Stimulated activated CD4-positive, alpha-beta T cell treated with anti-CD3 and anti-CD28 coated beads, Interleukin-1b, Interleukin-23, amount 100 ng/mL, for 48 hours (primary cell): ENCODE measurements at regions not wholly inside any gene's neighbourhood (a gene's known extent, or its start where the extent isn't known, plus 50 kb on each side); places are given as distances from the start of the nearest gene placed in this dataset.
A peak's percentile ranks its signal among the peaks of the same experiment; 100 is the strongest.
"Not testable (repeated sequence)": the region's sequence is repeated elsewhere in the genome, so short reads cannot be mapped to it uniquely, and the experiment has no call there.

Experiments used
- DNase-seq: peaks from one replicate; pipeline ENCODE4 v3.0.0-alpha.2; 2020

DNA sequence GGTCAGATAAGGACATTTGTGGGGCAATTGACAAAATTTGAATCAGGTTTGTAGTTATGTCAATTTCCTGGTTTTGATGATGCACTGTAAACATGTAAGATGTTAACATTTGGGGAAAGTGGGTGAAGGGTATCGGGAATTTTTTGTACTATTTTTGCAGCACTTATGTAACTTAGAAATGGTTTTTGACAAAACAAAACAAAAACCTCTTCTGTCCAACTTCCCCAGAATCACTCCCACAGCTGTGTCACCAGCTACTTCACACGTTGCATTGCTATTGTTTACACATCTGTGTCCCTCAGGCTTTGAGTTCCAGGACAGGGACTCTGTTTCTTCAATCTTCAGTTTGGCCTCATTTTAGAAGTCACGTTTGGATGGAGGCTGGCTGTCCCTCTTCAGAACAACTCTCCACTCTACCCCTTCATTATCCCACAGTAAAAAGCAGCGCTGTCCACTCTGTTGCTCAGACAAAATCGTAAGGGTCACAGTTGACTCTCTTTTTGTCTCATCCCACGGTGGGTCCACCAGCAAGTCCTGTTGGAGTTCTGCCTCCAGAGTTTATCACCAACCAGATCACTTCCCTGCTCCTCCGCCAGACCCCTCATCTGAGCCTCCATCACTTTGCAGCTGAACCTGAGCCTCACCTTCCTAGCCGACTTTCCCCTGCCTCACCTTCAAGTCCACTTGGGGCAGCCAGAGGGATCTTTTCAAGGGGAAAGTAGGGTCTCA lies 63.2 kb downstream of the NENF start:
- no peak for DNase-seq

DNA sequence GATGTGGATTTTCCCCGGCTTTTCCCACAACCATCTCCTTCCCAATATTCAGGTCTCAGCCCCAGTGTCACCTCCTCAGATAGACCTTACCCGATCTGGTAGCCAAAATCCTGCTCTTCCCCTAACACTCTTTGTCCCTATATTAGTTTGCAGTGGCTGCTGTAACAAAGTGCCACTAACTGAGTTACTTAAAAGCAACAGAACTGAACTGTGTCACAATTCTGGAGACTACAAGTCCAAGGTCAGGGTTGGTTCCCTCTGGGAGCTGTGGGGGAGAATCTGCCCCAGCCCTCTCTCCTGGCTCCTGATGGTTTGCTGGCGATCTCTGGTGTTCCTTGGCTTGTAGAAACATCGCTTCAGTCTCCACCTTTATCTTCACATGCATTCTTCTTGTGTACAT lies 64.0 kb downstream of the NENF start:
- no peak for DNase-seq

DNA sequence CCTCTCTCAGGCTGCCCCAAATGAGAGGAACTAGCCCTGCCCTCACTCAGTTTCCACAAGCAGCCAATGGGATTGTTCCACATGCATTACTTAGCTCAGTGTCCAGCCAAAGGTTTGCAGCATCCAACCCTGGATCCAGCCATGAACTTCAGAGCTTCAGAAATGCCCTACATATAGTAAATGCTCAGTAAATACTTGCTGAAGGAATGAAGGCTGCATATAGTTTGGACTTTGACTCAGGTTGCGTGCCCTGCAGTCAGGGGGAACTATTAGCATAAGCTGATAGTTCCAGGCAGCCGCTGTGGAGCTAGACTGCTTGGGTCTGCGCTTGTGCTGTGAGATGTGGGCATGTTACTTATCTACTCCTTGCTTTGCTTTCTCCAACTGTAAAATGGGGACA lies 64.8 kb downstream of the NENF start:
- DNase-seq = no peak

DNA sequence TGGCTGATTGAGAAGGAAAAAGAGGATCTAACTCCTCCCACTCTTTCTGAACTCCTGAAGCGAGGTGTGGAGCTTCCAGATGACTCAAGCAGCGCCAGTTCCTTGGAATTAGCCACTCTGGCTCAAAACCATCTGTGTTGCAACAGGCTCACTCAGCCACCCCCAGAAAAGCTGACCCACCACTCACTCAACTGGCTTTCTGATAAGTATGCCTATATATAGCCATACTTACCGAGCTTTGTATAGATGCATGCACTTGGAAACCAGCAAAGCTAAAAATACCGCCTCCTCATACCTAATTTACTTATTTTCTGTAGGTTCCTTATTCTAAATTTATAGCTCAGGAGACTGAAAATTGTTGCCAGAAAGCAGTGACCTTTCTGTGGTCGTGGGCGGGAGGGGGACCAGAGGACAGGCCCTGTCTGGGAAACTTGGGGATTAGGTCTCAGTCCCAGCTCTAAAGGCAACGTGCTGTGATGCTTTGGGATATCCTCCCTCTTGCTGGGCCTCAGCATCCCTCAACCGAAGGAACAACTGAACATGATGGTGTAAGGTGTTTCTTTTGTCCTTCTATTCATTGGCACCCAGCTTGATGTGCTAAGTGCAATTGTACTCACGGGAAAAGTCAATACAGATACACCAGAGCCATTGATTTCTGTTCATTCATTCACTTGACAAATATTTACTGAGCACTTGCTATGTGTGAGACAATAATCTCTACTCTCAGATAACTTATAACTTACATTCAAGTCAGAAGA lies 65.7 kb downstream of the NENF start:
- DNase-seq = no peak

DNA sequence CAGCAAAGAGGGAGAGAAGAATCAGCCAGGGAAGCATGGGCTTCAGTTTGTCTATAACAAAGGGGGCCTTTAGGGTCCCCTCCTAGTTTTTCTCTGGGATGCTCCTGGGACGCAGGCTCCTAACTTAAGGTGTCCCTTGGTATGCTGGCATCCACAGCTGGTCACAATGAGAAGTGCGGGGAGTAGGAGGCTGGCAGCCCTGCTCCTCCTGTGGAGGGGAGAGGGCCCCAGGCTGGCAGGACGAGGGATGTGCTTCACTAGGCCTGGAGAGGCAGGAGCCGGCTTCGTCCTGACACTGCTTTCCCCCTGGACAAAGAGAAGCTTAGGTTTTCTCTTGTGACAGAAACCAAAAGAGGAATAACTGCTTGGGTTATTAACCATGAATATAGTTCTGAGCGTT lies 67.6 kb downstream of the NENF start:
- no peak for DNase-seq

DNA sequence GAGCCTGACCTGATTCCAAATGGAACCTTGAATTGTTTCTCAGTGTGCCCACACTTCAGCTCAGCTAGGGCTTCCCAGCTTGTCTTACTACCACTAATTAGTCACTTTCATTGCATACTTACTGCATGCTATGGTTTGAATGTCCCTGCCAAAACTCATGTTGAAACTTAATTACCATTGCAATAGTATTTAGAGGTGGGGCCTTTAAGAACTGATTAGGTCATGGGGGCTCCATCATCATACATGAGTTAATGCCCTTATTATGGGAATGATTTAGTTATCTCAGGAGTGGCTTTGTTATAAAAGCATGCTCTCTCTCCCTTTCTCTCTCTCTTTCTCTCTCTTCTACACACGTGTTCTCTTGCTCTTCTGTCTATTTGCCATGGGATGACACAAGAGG lies 68.3 kb downstream of the NENF start:
- DNase-seq = no peak

DNA sequence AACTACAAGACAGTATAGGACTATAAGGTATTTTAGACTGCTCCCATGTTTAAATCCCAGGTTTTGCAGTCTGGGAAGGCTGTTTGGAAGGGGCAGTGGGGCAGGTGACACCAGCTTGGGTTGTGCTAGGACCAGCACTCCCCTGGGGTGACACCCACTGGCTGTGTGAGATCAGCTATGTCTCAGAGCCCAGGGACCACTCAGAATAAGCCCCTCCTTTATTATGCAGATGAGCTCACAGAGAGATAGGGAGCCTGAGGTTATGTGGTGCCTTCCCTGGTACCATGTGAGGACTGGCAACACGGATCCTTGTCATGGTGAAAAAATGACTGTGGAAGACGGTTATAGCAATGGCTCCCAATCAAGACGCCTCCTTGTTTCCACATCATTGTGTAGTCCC lies 71.0 kb downstream of the NENF start:
- no peak for DNase-seq

DNA sequence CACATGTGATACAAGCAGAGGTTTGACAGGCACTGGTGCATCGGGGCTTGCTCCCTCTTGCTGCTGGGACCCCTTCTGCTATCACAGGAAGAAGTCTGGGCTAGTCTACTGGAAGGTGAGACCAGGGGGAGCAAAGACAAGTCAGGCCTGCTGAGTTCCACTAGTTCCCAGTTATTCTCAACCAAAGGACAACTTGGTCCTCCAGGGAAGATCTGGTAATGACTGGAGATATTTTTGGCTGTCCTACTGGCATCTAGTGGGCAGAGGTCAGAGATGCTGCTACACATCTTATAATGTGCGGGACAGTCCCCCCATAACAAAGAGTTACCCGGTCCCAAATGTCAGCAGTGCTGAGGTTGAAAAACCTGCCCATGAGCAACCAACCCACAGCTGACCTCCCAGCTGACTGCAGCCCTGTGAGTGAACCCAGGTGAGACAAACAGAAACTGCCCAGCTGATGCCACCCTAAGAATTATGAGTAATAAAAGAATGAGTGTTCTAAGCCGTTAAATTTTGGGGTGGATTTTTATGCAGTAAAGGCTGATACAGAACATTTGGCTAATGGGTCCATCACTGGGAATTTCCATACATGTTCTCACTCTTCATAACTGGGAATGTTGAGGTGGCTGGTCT lies 71.6 kb downstream of the NENF start:
- no peak for DNase-seq

DNA sequence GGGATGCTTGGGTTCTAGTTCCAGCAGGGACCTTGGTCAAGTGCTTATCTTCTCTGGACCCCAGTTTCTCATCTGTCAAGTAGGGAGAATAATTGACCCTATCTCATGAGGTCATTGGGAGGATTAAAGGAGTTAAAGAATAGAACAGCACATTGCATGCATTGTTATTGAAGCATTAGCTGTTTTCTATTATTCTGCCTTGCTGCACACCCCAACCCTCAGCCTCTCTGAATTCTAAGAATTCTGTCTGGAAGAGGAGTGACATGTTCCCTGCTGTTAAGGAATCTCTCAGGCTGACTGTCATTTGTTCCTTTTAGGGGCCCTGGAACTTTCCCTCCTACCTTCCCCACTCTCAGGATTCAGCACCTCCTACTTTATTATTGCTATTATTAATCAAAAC lies 73.9 kb downstream of the NENF start:
- DNase-seq = no peak

DNA sequence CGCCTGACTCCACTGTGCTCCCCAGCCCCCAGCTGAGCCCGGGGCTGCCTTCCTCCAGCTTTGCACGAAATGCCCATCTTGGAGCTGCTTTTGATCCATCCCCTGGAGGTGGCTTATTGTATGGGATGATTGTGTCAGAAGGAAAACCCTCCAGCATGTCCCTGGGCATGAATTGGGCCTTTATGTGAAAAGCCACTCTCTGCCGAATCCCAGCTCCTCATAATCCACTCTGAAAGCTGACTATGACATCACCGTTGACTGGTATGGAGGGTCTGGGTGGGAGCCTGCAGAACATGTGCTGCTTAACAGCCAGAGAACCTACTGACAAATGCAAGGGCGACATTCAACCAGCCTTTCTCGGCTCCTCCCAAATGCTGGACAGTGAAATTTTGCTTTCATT lies 74.6 kb downstream of the NENF start:
- no peak for DNase-seq

DNA sequence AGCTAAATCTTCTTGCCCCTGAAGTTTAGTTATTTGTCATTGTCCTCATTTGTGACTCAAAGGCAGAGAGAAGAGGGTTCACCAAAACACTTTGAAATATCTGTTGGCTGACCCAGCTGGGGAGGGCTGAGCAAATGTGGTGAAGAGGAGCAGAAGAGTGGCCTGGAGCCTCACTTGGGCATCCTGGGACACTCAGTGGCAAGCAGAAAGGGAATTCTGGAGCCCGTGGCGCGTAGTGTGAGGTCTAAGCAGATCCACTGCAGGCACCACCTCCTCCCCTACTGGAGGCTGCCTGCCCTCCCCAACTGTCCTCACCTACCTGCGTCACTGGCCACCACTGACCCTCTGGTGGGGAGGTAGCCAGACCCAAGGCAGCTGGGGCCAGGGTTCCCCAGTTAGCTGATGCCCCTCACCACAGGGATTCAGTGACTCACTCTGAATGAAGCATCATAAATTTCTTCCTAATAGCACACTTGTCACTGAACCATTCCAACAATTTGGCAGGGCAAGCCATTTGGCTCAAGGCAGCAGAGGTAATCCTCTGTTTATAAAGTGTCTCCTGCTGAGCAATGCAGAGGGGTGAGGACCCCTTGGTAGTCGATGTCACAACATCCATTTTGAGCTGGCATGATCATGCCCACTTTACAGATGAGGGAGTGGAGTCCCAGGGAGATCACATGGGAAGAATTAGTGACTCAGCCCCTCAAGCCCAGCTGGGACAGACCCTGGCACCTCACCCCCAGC lies 80.3 kb downstream of the NENF start:
- no peak for DNase-seq

DNA sequence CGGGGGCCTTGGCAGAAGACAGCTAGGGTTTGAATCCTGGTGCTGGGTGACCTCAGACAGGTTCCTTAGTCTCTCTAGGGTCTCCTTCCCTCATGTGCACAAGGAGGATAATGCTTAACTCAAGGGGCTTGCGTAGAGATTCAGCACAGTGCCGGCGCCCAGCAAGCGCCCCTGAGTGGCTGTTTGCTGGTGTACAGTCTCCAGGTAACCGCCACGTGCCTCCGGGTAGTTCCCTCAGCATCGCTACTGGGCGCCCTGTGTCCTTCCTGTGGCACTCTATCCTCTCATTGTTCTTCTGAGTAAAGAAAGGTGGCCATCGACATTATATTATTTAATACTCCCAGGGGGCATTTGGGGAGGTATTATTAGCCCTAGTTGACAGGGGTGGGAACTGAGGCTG lies 80.9 kb downstream of the NENF start:
- DNase-seq = no peak

DNA sequence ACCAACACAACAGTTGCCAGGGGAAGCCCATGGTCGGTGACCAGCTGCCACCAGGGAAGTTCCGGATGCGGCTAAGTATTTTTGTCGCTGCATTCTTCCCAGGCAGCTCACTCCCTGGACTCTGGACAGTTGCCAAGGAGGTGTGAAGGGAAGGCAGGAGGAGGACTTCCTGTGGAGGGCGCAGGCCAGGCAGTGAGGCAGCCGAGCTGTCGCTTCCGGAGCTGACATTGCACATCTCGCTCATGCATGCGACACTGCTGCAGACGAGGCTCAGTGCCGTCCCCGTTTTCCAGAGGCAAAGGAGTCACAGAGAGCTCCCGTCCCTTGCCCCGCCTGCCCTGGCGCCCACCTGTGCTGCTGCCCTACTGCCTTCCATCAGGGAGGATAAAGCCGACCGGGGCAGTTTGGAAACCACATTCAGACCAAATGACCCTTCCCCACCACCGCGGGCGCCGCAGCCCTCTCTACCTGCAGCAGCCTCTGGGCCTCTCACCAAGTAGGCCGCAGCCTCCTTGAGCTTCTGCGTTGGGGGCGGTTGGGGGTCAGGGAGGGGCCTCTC lies 81.4 kb downstream of the NENF start:
- DNase-seq = peak; percentile 14

DNA sequence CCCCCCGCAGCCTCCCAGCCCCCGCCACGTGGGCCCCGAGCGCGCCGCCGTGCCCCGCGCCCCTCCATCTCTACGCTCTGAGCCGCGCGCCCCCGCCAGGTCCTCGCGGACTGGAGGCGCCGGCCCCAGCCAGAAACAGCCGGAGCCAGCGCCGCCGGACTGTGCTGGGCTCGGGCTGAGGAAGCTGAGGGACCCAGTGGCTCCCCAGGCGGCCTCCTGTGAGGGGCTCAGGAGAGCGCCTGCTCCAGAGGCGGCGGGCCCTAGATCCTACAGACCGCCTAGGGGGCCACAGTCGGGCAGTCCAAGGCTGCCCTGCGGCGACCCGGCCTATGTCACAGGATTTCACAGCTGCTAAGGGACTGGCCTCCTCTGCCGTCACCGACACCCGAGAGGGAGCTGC lies 82.1 kb downstream of the NENF start:
- no peak for DNase-seq

DNA sequence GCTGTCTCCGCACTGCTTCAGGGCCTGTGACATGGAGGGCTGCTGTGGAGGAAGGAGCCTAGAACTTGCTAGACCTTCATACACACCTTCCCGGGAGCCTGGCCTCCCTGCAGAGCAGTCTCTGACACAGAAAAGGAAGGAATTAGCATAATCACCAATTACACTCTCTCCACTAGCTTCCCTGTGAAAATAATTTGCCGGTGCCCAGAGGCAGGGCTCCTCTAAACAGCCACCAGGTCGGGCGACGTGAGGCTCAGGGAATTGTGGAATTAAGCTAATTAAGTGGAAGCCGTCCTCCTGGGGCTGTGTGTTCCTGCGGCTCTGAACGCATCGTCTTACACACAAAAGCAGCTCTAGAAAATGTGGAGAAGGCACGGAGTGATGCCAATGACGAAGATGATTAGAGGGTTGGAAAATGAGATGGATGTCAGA lies 82.6 kb downstream of the NENF start:
- no peak for DNase-seq

DNA sequence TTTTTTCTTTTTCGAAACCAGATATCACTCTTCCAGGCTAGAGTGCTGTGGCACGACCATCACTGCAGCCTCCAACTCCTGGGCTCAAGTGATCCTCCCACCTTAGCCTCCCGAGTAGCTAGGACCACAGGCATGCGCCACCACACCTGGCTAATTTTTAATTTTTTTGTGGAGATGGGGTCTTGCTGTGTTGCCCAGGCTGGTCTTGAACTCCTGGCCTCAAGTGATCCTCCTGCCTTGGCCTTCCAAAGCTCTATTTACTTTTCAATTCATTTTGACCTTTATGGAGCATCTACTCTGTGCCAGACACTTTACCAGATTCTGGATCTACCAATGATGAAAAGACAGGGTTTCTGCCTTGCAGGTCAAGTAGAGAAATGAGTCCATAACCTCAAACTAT lies 83.3 kb downstream of the NENF start:
- not testable (repeated sequence) for DNase-seq

DNA sequence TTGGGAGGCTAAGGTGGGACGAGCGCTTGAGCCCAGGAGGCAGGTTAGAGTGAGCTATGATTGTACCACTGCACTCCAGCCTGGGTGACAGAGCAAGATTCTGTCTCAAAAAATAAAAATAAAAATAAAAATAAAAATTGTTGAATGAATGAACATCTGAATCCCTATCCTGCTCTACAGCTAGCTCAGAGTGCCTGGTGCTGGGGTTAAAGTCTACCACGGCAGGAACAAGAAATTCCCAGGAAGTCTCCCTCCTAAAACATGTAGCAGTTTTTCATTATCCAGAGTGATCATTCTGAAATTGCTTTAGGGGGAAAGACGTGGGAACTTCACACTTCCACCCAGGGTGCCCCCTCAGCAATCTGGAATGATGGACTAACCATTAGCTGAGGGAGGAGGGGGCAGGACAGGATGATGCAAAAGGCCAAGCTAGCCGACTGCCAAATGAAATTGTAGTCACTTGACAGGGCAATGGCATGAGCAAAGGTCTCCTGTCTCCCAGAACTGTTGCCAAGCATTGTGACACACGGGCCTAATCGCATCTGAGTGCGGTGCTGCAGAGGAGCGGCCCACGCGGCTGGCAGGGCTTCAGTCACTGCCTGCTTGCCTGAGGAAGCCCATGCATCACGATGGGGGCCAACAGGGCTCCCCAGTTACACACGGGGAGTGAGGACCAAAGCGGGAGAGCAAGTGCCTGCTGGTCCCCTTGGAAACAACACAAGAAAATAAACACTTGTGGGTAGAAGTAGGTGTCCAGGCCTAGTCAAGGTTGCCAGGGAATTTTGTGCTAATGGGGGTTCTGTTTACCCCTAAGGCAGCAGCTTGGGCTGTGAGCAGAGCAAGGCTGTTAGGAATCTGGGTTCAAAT lies 85.7 kb downstream of the NENF start:
- DNase-seq = no peak

DNA sequence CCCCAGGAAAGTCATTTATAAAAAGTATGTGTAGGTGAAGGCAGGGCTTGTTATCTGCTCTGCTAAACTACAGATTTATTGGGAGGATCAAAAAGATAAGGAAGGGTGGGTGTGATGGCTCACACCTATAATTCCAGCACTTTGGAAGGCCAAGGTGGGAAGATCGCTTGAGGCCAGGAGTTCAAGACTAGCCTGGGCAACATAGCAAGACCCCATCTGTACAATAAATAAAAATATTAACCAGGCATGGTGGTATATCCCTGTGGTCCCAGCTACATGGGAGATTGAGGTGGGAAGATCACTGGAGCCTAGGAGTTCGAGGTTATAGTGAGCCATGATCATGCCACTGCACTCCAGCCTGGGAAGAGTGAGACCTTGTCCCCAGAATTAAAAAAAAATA lies 86.4 kb downstream of the NENF start:
- DNase-seq = no peak

DNA sequence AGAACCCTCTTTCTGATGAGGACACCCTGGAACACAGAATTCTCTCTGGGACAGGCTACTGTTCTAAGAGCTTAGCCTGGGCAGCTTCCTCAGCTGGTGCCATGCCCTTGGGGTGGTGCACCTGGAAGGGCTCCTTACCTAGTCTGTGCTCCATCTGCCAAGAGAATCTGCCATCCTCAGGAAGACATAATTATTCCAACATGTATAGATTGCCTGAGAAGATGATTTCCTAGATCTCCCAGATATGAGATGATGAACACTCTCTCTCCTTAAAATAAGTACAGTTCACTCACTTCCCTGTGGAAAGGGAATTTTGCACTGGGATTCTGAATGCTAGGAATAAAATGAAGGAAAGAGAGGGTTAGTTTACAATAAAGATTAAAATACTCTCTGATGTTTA lies 87.6 kb downstream of the NENF start:
- no peak for DNase-seq

DNA sequence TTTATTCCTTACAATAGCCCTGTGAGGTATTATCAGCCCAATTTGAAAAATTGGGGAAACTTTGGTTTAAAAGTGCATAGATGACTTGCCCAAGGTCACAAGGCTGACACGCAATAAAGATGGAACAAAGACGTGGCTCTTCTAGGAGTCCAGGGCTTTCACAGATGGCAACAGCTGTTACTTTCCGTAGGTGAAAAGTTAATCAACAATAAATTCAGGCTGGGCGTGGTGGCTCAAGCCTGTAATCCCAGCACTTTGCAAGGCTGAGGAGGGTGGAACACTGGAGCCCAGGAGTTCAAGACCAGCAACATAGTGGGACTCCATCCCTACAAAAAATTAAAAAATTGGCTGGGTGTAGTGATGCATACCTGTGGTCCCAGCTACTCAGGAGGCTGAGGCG lies 87.8 kb upstream of the ATF3 start:
- DNase-seq = no peak

DNA sequence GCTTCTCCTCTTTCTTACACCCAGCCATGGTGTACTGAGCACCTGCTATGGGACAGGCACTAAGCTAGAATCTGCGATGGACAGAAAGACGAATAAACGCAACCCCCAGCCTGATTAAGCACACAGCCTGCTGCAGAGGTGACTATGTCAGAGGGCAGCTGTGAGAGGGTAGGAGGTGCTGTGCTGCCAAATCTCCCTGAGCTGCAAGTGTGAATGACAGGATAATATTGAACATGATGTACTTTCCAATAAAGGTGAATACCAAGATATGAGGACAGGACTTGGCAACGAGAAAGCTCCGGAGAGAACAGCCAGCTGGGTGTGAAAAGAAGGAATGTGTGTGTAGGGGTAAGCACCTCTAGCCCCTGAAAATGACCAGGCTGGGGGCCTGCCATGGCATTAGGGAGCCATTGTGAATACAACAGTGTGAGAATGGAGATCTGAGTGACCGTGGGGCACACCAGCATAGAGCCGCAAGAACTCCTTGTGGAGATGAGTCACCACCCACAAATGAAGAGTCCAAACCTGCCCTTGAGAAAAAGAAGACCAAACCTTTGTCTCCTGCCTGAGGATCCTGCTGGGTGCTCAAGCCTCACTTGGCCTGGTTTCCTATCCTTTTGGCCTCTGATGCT lies 83.0 kb upstream of the ATF3 start:
- DNase-seq = no peak

DNA sequence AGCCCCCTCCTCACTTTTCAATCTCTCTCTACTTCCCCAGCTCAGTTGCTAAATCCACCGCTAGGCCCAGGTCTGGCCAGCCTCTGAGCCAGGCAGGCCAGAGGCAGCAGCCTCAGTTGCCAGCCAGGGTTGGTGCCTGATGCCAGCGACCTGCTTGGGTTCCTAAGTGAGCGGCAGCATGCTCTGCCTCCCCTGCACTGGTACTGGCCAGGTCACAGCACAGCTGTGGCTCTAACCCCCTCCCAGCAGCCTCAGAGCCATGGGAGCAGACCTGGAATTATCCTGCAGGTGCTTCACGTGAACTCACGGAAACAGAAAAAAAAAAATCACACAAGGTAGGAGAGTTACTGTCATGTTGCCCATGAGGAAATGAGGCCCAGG lies 82.5 kb upstream of the ATF3 start:
- DNase-seq = no peak
